Muscle of arm (tissue), 1 donor: ENCODE measurements at regions not wholly inside any gene's neighbourhood (a gene's known extent, or its start where the extent isn't known, plus 50 kb on each side); places are given as distances from the start of the nearest gene placed in this dataset.

Experiments
- DNase-seq: peaks from one replicate; pipeline ENCODE4 v3.0.0-alpha.2; 2013

DNA sequence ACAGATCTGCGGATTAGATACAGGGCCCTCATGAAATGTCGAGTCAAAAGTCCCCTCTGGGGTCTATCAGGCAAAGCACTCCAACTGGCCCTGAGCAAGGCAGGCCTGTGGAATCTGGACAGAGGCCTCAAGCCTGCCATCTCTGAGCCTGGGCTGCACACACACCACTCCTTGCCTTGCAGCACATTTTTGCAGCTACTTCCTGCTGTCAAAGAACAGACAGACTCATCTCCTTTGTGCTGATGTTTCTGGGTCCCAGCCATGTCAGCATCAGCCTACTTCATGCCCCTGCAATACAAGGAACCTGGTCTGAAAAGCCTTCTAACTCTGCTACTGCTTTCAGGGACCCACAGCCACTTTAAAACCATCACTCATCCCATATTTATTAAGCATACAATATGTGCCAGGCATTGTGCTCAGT, 60.6 kb upstream of the IL12A start:
- DNase-seq, result no peak

DNA sequence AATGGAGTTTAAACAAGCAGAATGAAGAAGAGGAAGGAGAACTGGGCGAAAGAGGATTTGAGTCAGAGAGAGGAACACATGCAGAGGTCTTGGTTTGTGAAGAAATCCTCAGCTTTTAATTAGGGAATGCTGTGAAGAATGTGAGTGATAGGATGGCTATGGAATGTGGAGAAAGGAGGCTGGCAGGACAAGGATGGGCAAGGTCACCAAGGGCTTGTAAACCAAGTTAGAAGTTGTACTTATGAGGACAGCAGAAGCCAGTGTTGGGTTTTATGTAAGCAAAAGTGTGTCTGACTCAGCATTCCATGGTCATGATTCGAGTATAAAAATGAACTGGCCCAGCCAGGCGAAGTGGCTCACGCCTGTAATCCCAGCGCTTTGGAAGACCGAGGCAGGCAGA, 60.0 kb upstream of the IL12A start:
- no peak for DNase-seq

DNA sequence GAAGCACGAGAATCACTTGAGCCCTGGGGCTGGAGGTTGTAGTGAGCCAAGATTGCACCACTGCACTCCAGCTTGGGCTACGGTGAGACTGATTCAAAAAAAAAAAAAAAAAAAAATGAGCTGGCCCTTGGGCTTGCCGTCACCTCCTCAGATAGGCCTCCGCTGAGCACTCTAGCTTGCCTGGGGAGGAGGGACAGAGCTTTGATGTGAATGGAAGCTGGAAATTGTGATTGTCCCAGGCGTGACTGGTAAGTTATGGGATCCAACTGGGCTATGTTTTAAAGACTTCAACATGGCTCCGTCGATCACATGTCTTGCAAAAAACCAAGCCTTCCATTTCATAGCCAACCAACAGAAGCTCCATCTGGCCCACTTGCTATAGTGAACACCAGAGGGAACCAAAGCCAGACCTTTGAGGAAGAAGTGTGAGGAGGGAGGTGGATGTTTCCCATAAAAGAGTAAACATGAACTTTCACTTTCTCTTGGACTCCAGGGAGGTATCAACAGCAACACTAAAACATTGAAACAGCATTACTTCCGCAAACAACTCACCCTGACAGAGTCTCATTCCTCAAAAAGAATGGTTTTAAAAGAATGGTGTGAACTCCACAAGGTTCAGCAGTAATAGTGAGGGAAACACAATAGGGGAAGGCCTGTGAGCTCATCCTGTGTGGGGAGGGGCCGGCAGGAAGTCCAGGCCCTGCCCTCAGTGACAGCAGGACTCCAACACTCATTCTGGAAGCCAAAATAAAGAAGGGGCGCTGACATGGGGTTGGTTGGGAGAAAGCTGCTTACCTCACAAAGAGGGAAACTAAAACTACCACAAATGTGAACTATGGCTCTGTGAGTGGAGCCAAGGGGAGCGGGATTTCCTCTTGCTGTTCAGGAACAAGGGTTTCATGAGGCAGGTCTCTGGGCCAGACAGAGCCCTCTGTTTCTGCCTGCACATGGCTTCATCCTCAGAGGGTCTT, 59.2 kb upstream of the IL12A start:
- peak; percentile 14 for DNase-seq

DNA sequence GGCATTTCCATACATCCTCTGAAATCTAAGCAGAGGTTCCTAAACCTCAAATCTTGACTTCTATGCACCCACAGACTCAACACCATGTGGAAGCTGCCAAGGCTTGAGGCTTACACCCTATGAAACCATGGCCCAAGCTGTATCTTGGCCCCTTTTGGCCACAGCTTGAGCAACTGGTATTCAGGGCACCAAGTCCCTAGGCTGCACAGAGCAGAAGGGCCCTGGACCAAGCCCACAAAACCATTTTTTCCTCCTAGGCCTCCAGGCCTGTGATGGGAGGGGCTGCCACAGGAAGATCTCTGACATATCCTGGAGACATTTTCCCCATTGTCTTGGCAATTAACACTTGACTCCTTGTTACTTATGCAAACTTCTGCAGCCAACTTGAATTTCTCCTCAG, 54.4 kb upstream of the IL12A start:
- no peak for DNase-seq

DNA sequence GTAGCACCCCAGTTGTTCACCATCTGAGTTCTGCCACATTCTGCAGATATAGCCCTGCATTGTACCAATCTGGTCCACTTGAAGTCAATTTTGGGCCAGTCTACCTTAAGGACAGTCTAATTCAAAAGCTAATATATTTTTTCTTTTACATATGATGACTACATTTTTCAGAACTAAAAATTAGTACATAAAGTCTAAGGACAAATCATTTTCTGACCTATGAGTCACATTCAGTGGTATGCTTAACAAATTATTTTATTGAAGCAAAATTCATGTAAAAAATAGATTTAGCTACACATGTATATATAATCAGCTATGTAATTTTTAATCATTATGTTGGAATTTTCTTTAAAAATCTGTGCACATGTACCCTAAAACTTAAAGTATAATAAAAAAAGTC, 52.1 kb upstream of the IL12A start:
- no peak for DNase-seq

DNA sequence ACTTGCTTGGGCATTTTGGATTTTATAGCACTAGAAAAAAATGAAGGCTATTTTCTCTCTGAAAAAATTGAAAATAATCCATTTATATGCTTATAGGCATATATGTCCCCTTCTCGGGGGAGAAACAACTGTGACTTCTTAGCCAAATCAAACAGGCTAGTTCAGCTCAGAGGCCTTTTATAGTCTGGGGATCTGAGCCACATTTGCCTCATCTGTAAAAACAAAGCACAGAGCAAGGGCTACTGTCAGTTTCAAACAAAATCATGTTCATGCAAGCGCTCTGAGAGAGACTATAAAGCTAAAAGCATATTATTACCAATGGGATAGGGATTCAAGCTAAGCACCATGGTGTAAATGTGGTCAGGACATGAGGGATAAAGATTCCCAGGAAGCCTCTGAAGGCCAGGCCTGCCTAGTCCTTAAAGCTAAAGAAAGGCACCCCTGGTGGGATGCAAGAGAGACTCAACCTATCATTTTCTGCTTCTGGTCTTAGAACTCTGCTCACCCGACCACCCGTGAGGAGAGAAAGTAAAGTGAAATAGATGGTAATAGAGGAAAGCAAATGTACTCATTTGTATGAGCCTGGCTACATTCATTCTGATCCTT, 51.0 kb upstream of the IL12A start:
- DNase-seq, result no peak

DNA sequence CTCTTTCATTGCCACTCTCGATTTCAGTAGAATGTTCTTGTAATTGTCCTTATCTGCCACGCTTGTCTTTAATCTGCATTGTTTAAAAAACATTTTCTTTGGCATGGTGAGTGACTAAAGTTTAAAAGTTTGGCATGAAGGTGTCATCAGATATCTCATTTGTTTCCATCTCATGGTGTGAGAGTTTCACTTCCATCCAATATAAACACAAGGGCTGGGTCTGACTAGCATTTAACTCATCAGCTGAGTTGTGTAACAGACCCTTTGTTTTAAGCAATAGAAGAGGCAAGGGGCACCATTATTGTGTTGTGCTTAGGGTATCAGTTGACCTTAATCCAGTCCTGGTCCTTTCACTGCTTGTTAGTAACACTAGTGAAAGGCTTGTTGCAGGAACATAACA, 49.9 kb upstream of the IL12A start:
- DNase-seq, result no peak
